RWPE2 (cell line): ENCODE measurements at regions not wholly inside any gene's neighbourhood (a gene's known extent, or its start where the extent isn't known, plus 50 kb on each side); places are given as distances from the start of the nearest gene placed in this dataset.

ENCODE experiments used
- ATAC-seq: fragments of 200-7000 bp; cut with Tn5 transposase; 3 replicates; pipeline ENCODE4 v1.9.1; 2021; ENCODE audit warnings: low read depth
- DNase-seq: peaks from one replicate; pipeline ENCODE4 v3.0.0-alpha.2; 2020; ENCODE audit warnings: low spot score
- H3K27ac ChIP-seq: fragments of 450-650 bp; 2 replicates; pipeline ENCODE4 v1.5.1; 2017; ENCODE audit warnings: mild to moderate bottlenecking; ENCODE audit not compliant: poor library complexity, severe bottlenecking
- H3K27me3 ChIP-seq: fragments of 250-450 bp; sonication (Bioruptor Pico); 2 replicates; pipeline ENCODE4 v1.5.1; 2021; ENCODE audit warnings: mild to moderate bottlenecking, moderate library complexity; ENCODE audit not compliant: insufficient read depth, poor library complexity, severe bottlenecking
- H3K36me3 ChIP-seq: fragments of 250-450 bp; sonication (Bioruptor Pico); 2 replicates; pipeline ENCODE4 v1.5.1; 2020; ENCODE audit warnings: low read depth, mild to moderate bottlenecking, moderate library complexity
- H3K4me1 ChIP-seq: fragments of 250-450 bp; sonication (Bioruptor Pico); 2 replicates; pipeline ENCODE4 v1.5.1; 2021; ENCODE audit warnings: mild to moderate bottlenecking, moderate library complexity; ENCODE audit not compliant: insufficient read depth, poor library complexity, severe bottlenecking
- H3K4me3 ChIP-seq: fragments of 250-450 bp; sonication (Bioruptor Pico); 2 replicates; pipeline ENCODE4 v1.5.1; 2021; ENCODE audit warnings: mild to moderate bottlenecking, moderate library complexity; ENCODE audit not compliant: severe bottlenecking
- H3K9me3 ChIP-seq: fragments of 250-450 bp; sonication (Bioruptor Pico); 2 replicates; pipeline ENCODE4 v1.5.1; 2021; ENCODE audit warnings: mild to moderate bottlenecking, moderate library complexity; ENCODE audit not compliant: severe bottlenecking
- TF ChIP-seq, protein P1 (sequence below): fragments of 450-650 bp; IDR thresholded peaks from one replicate; pipeline ENCODE4 v1.5.1; 2017; ENCODE audit warnings: mild to moderate bottlenecking, moderate library complexity; ENCODE audit not compliant: poor library complexity, severe bottlenecking

DNA sequence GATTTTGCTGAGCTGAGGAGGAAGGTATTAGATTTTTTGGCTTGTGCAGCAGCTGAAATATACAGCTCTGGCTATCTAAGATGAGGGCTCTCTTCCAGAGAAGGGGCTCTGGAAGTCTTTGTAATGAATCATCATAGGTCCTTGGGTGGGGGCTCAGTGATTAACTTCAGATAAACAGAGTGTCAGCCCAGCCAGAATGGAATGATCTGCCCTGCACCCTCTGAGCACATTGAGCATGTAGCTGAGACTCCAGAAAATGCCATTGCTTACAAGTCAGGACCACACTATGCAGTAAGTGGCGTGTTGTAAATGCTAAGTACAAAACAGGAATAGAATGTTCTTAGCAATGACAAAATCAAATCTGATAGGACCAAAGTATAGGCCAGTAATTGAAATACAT, 836.0 kb downstream of the PDHA2 start:
- DNase-seq, result no peak
- Histone ChIP-seq H3K4me3 (no peak overlapping the region), H3K4me1 (no peaks in the 10 kb centered on the region), H3K27ac (no peak overlapping the region), H3K27me3 (no peaks in the 10 kb centered on the region), H3K36me3 (no peaks in the 10 kb centered on the region), H3K9me3 (no peaks in the 10 kb centered on the region)
- TF ChIP-seq, protein P1, sequence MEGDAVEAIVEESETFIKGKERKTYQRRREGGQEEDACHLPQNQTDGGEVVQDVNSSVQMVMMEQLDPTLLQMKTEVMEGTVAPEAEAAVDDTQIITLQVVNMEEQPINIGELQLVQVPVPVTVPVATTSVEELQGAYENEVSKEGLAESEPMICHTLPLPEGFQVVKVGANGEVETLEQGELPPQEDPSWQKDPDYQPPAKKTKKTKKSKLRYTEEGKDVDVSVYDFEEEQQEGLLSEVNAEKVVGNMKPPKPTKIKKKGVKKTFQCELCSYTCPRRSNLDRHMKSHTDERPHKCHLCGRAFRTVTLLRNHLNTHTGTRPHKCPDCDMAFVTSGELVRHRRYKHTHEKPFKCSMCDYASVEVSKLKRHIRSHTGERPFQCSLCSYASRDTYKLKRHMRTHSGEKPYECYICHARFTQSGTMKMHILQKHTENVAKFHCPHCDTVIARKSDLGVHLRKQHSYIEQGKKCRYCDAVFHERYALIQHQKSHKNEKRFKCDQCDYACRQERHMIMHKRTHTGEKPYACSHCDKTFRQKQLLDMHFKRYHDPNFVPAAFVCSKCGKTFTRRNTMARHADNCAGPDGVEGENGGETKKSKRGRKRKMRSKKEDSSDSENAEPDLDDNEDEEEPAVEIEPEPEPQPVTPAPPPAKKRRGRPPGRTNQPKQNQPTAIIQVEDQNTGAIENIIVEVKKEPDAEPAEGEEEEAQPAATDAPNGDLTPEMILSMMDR, result no peak
- no peak for ATAC-seq

GRCh38 chr4:96676754-96677435, 837.0 kb downstream of the PDHA2 start:
- no peak for DNase-seq
- no peak for ATAC-seq
- Histone ChIP-seq H3K4me3 (no peak overlapping the region), H3K9me3 (no peaks in the 10 kb centered on the region), H3K4me1 (no peaks in the 10 kb centered on the region), H3K27me3 (no peaks in the 10 kb centered on the region), H3K36me3 (no peaks in the 10 kb centered on the region), H3K27ac (no peak overlapping the region)
- TF ChIP-seq, protein P1, result no peak

- DNase-seq (no peak), ATAC-seq (no peak)
- H3K4me3 ChIP-seq, result no peak overlapping the region
- TF ChIP-seq, protein P1, result no peak
- H3K27me3 ChIP-seq, result no peaks in the 10 kb centered on the region
- no peaks in the 10 kb centered on the region for H3K4me1 ChIP-seq
- no peaks in the 10 kb centered on the region for H3K36me3 ChIP-seq
- H3K9me3 ChIP-seq, result no peaks in the 10 kb centered on the region
- no peak overlapping the region for H3K27ac ChIP-seq
Observed at GRCh38 chr4:96677499-96677898, 837.6 kb downstream of the PDHA2 start.

DNA sequence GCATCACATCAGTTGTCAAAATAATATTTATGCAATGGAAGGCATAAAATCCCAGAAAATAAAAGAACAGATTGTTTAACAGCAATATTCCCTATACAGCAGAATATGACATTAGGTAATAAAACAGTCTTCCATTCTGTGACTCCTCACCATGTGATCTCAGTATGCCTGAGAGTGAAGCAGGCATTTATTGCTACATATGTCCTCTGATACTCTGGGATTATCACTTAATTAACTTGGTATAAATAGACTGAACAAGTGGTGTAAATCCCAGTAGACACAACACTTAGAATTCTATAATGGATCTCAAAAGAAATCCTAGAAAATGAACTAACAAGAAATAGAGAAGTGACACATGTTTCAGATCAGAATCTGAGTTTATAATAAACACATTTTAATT, 841.3 kb downstream of the PDHA2 start:
- Histone ChIP-seq H3K4me3 (no peak overlapping the region), H3K4me1 (no peaks in the 10 kb centered on the region), H3K36me3 (no peaks in the 10 kb centered on the region), H3K27ac (no peak overlapping the region), H3K27me3 (no peaks in the 10 kb centered on the region), H3K9me3 (no peaks in the 10 kb centered on the region)
- no peak for DNase-seq
- TF ChIP-seq, protein P1, result no peak
- ATAC-seq, result no peak

DNA sequence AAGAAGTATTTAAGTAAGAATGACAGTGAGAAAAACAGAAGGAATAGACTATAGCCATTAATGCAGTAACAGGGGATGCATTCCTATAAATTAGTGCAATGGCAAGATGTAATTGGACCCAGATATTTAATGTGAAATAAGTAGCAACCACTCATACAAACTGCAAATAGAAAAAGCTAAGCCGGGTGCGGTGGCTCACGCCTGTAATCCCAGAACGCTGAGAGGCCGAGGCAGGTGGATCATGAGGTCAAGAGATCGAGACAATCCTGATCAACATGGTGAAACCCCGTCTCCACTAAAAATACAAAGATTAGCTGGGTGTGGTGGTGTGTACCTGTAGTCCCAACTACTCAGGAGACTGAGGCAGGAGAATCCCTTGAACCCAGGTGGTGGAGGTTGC, 845.8 kb downstream of the PDHA2 start:
- Histone ChIP-seq H3K4me3 (no peak overlapping the region), H3K27ac (no peak overlapping the region), H3K27me3 (no peaks in the 10 kb centered on the region), H3K36me3 (no peaks in the 10 kb centered on the region), H3K9me3 (no peaks in the 10 kb centered on the region), H3K4me1 (no peaks in the 10 kb centered on the region)
- DNase-seq, result no peak
- TF ChIP-seq, protein P1, result no peak
- ATAC-seq, result no peak
